Inferior parietal cortex (tissue), 1 donor: ENCODE measurements at regions not wholly inside any gene's neighbourhood (a gene's known extent, or its start where the extent isn't known, plus 50 kb on each side); places are given as distances from the start of the nearest gene placed in this dataset.

Experiments used
- DNase-seq: peaks from one replicate; pipeline ENCODE4 v3.0.0-alpha.2; 2016; ENCODE audit errors: extremely low spot score

DNA sequence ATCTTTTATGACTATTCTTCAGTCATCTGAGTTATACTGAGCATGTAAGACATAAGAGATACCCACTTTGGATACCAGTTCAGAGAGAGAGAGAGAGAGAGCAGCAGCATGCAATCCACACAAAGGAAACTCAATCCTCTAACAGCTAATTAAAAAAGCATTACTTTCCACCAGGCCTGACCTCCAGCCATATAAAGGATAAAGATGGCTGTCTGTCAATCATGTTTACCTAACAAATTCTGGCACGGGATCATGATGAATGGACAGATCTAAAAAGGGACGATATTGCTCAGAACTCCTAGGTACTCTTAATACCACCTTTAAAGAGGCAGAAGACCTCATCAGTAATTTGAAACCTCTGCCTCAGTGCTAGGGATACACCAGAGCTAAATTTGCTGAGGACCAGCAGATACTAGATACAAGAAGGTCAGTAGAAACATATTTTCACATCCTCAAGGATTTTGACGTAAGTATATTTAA lies 159.2 kb downstream of the RPS12 start:
- no peak for DNase-seq

DNA sequence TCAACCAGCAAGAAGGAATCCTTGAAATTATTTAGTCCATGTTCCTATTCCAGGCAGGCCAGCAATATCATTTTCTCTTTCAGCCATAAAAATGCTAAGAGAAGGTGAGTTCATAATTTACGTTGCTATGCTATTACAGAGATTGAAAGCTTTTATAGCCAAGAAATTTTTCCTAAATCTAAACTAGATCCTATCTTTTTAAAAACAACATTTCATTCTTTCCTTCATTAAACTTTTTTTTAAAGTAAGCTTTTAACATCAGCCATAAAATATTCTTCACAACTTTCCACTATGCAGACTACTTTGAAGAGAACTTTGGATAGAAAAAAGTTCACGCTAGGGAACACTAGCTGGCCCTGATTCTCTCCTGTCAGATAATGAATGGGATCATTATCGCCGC lies 159.8 kb downstream of the RPS12 start:
- no peak for DNase-seq

GRCh38 chr6:132977413-132977812 lies 163.0 kb downstream of the RPS12 start:
- DNase-seq, result no peak

- DNase-seq, result no peak
These were observed 164.3 kb downstream of the RPS12 start for GRCh38 chr6:132978685-132979084.

DNA sequence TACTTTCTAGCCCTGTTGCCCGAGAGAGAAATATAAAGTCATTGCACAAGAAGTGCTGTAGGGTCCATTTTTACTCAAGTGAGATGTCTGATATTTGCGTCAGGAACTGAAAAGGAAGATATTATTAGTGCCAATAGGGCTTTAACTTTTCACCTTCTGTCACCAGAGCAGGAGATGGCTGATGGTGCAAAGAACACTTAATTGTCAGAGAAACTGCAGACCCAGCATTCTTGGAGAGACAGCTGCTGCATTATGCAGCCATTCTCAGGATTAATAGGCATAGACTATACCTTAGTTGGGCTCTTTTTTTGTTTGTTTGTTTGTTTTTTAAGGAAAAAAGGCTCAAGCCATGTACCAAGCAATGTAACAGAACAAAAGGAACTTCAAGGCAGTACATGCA lies 179.4 kb downstream of the RPS12 start:
- no peak for DNase-seq

DNA sequence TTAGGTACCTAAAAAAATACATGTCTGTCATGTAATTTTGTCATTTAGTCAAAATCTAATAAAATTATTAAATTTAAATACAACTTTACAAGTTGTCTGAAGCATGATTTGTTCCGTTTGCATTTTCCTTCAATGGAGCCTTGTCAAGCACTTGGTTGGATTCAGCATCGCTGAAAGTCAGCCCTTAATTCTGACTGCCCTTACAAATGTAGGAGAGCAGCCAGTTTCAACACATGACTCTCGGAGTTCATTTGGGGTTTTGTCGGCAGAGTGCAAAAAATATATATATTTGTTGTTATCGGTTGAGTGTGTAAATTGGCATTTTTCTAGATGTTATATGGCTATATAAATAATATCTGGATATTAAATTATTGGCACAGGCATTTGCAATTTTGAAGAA lies 180.6 kb downstream of the RPS12 start:
- DNase-seq, result no peak

GRCh38 chr6:132995432-132995831 lies 181.1 kb downstream of the RPS12 start:
- peak; percentile 18 for DNase-seq

GRCh38 chr6:132998418-132998817 lies 184.0 kb downstream of the RPS12 start:
- no peak for DNase-seq

- no peak for DNase-seq
These were observed 186.7 kb downstream of the RPS12 start for GRCh38 chr6:133001040-133001565.

DNA sequence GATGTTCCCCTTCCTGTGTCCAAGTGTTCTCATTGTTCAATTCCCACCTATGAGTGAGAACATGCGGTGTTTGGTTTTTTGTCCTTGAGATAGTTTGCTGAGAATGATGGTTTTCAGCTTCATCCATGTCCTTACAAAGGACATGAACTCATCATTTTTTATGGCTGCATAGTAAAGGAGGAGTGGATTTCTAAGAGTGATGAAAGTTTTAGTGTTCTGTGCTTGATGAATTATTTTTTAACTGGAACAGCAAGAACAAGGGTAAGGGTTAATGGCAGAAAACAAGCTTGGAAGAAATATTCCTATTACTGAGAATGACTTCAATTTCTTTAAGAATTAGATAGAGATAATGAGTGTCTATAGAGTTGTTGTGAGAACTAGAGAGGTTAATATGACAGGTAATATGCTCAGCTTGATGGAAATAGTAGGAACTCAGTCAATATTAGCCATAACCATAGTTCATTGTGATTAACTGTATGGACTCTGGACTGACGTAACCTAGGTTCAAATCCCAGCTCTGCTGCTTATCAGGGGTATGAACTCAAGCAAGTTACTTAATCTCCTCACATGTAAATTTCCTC lies 190.0 kb downstream of the RPS12 start:
- no peak for DNase-seq

- no peak for DNase-seq
These were observed 198.4 kb downstream of the RPS12 start for GRCh38 chr6:133012774-133013173.

DNA sequence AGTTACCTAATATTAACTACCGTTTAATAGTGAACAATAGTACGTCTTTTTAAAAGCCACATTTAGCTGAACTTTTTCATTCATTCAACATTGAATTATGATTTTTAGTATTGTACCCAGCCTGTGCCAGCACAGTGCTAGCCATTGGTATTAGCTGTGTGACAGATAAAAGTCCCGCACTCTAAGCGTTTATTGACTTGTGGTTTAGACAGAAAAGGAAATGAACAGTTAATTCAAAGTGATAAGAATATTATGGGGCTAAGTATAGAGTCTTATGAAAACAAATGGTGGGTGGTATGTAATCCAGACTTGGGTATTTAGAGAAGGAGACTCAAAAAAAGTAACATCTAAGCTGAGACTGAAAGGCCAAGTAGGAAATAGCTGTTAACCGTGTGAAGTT lies 202.3 kb downstream of the RPS12 start:
- no peak for DNase-seq

DNA sequence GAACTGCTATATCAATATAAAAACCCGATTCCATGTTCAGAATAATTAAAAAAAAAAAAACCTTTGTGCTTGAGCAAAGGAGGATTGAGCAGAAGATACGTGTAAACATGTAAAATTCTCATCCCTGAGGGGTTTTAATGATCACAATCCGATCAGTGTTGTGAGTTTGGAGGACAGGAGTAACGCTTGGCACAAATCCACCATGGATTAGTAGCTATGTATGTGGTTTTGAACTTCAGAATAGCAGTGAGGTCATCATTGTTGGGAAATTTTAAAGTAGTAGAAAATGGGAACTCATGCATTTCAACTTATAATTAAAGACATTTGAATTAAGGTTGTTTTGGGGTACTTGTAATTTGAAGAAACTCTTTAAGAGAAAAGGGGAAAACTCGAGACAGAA lies 203.2 kb downstream of the RPS12 start:
- no peak for DNase-seq

DNA sequence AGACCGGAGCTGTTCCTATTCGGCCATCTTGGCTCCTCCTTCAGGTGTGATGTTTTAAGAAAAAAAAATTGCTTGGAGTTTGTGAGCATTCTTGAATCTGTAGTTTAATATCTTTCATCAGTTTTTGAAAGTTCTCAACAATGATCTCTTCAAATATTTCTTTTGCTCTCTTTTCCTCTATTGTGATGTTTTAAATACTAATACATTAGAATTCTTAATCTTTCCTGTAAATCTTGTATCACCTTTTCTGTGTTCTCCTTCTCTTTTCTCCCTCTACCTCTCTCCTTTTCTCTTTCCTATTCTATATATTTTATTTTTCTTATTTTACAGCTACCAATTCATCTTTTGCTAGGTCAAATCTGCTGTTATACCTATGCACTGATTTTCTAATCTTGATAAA lies 212.3 kb downstream of the RPS12 start:
- no peak for DNase-seq

DNA sequence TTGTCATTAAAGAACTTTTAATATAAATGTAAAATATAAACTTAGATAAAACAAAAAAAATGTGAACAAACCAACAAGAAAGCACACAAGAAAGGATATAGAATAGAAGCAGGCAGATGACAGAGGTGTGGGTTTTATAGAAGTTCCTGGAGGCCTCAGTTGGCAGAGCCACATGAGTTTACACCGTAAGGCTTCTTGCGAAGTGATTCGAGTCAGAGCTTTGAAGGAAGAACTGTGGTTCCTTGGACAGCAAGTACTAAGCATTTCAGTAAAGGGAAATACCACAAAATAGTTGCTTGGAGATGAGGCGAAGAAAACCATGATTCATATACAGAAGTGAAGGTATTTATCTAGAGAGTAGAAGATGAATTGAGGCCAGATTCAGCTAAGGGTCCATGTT lies 207.9 kb upstream of the EYA4 start:
- DNase-seq, result no peak

- no peak for DNase-seq
These were observed 206.5 kb upstream of the EYA4 start for GRCh38 chr6:133034509-133035206.

DNA sequence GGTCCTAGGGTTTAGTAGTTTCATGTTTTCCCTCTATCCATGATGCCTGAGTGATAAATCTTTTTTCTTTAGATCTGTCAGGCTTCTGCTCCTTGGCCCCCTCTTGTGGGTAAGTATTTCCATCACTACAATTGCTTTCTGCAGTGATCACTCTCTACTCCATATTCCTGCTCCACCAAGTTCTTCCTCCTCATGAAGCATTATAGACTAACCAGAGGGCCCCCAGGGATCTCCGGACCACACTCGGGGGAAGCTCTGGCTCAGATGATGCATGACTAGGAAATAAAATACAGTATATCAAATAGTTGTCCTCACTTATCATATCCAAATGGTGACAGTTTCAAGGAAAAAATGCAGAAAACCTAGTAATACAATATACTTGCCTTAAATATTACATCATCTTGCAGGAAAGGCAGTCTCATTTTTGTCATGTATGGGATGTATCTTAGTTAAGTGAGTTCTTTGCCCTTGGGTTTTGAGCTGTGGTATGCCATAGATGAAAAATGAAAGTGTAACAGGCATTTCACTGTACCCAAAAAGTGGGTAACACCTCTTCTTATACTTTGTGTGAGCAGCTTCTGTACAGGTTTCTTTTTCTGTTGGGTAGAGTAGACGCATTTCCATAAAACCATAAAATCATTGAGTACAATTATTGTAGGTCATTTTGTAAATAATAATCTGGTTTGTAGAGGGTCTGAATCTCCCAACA lies 200.9 kb upstream of the EYA4 start:
- peak; percentile 40 for DNase-seq

DNA sequence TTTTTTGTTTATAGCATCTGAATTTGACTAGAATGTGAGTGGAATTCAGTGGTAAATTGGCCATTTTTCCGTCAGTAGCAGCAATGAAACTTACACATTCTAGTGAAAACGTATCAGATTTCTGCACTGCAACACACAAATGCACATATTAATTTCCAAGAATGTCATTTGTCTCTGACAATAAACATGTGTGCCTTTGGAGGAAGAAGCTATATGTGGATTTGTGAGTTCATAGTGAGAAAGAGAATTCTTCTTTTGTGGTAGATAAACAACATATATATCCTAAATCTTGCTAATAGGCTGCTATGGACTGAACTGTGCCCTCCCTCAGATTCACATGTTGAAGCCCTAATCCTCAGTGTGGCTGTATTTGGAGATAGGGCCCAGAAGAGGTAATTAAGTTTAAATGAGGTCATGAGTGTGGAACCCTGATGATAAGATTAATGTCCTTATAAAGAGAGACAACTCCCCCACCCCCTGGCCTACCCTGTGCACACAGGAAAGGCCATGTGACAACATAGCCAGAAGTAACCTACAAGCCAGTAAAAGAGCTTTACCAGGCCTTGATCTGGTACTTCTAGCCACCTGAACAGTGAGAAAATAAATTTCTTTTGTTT lies 200.2 kb upstream of the EYA4 start:
- no peak for DNase-seq

- no peak for DNase-seq
These were observed 198.5 kb upstream of the EYA4 start for GRCh38 chr6:133042550-133043120.

GRCh38 chr6:133046576-133046975 lies 194.6 kb upstream of the EYA4 start:
- no peak for DNase-seq

GRCh38 chr6:133047065-133047665 lies 194.0 kb upstream of the EYA4 start:
- DNase-seq, result no peak

DNA sequence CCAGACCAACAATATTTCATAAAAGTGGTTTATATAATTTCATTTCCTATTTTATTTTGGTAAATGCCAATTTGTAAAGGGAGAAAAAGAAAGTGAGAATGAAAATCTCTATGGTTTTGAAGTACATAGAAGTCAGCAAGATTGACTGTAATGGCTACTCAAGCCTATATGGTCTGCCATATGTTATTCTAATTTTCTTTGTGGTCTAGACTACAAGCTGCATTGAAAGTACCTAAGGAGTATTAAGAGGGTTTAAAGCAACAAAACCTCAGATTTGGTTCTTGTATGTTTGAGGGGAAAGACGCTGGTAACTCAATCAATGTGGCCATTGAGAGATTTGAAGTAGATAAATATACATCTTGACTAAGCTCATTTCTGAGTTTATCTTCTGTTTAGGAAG lies 193.5 kb upstream of the EYA4 start:
- no peak for DNase-seq
